ENCODE measurements at regions not wholly inside any gene's neighbourhood (a gene's known extent, or its start where the extent isn't known, plus 50 kb on each side); places are given as distances from the start of the nearest gene placed in this dataset.

DNA sequence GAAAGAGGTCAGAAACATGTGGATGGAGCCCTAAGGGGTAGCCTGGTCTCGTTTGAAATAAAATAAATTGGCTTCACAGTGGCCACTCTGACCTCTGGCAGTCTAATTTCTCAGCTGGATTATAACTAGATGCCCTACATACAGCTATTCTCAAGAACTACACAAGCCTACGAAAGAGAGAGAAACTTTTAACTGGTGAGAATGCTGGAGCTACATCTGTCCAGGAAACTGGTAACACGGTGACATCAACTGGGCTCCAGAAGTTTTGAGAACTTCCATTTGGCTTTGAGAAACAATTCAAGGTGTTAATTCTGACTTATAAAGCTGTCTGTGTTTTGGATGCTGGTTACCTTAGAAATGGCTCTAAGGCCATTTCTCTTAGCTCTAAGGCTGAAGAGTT lies 187.3 kb upstream of the TENT5A start:
- DNase-seq (ENCODE audit: low spot score in 2 of 2) = no peak
- Histone ChIP-seq H3K27me3 (no peaks in the 10 kb centered on the region), H3K36me3 (no peaks in the 10 kb centered on the region), H3K4me1 (no peaks in the 10 kb centered on the region), H3K9me3 (no peaks in the 10 kb centered on the region), H3K27ac (no peak overlapping the region), H3K4me3 (no peak overlapping the region)
- TF ChIP-seq, protein P1, sequence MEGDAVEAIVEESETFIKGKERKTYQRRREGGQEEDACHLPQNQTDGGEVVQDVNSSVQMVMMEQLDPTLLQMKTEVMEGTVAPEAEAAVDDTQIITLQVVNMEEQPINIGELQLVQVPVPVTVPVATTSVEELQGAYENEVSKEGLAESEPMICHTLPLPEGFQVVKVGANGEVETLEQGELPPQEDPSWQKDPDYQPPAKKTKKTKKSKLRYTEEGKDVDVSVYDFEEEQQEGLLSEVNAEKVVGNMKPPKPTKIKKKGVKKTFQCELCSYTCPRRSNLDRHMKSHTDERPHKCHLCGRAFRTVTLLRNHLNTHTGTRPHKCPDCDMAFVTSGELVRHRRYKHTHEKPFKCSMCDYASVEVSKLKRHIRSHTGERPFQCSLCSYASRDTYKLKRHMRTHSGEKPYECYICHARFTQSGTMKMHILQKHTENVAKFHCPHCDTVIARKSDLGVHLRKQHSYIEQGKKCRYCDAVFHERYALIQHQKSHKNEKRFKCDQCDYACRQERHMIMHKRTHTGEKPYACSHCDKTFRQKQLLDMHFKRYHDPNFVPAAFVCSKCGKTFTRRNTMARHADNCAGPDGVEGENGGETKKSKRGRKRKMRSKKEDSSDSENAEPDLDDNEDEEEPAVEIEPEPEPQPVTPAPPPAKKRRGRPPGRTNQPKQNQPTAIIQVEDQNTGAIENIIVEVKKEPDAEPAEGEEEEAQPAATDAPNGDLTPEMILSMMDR (IDR thresholded peaks at IDR 0.05) = no peak
- TF ChIP-seq POLR2AphosphoS5 (IDR thresholded peaks at IDR 0.05) = no peak
- intact Hi-C loops (cut with DNase I; ENCODE audit: low total_unique reads) = no loop called here

DNA sequence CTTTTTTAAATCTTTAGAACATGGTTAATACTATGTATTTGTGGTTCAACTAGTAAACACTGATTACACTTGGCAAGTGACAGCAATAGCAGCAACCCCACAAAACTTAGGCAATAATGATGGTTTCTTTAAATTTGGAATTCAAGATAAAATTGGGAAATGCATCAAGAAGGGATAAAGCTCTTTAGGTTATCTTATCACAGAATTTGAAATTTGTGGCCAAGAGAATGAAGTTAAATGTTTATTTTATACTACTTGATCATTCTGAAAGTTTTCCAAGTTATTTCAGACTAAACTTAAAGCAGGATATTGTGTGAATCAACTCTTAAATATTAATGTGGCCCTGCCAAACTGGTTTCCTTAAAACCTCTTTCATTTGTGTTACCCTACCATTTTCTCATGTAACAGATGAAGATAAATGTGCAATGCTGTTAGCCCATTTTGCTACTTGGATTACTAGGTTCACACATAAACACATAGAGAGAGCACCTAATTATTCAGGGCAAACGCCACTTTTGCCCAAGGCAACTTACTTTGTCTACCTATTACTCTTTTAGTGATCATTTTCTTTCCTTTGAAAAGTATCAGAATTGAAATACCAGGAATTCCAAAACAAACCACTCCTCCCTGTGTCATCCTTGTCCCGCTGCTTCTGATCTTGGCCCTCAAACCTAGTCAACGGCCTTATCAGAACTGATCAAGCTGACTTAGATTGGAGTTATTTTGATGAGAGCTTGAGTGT lies 186.7 kb upstream of the TENT5A start:
- Histone ChIP-seq H3K36me3 (no peaks in the 10 kb centered on the region), H3K4me3 (no peak overlapping the region), H3K27me3 (no peaks in the 10 kb centered on the region), H3K27ac (no peak overlapping the region), H3K9me3 (no peaks in the 10 kb centered on the region), H3K4me1 (no peaks in the 10 kb centered on the region)
- intact Hi-C loops (cut with DNase I; ENCODE audit: low total_unique reads) = no loop called here
- TF ChIP-seq, protein P1 (IDR thresholded peaks at IDR 0.05) = no peak
- TF ChIP-seq POLR2AphosphoS5 (IDR thresholded peaks at IDR 0.05) = no peak
- TF ChIP-seq POLR2A (IDR thresholded peaks at IDR 0.05) = no peak
- no peak for DNase-seq (ENCODE audit: low spot score in 2 of 2)

DNA sequence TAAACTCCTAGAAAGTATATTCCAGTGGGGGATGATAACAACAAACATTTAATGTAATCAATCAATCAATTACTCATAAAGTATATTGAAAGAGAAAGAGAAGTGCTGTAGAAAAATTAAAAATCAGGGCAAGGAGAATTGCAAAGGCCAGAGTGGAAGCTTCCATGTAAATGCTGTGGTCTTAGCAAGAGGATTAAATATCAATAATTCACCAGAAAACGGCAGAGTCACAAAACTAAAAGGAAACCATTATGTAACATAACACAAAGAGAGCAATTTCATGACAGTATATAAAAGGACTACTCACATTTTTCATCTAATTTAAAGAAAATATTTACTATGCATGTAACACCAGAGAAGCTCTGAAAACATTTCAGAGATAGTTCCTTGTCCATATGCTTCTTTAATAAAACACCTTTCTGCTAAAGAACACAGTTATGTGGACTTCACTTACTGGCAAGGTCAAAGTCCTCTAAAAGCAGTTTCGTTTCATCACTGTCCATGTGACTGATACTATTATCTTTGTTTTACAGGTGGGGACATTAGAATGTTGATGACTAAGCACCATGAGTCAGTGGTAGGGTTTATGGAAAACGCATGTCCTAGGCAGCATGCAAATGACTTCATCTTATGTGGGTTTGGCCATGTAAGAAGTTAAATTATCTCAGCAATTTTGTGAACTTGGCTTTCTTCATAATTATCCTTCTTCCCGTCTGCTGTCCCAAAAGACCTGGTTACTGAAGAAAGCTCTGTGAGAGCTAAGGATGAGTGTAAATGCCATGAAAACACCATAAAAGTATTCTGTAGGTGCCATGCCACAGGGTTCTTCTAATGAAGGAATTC lies 185.8 kb upstream of the TENT5A start:
- intact Hi-C loops (cut with DNase I; ENCODE audit: low total_unique reads) = no loop called here
- H3K9me3 ChIP-seq = no peaks in the 10 kb centered on the region
- H3K27me3 ChIP-seq = no peaks in the 10 kb centered on the region
- TF ChIP-seq POLR2A (IDR thresholded peaks at IDR 0.05) (no peak), POLR2AphosphoS5 (IDR thresholded peaks at IDR 0.05) (no peak)
- TF ChIP-seq, protein P1 (IDR thresholded peaks at IDR 0.05) = no peak
- H3K4me1 ChIP-seq = no peaks in the 10 kb centered on the region
- DNase-seq (ENCODE audit: low spot score in 2 of 2) = no peak
- H3K4me3 ChIP-seq = no peak overlapping the region
- peak overlapping the region in 1 of 2 donors; percentile 26 for H3K27ac ChIP-seq
- H3K36me3 ChIP-seq = no peaks in the 10 kb centered on the region

GRCh38 chr6:81937296-81937937 lies 184.9 kb upstream of the TENT5A start:
- H3K9me3 ChIP-seq = no peaks in the 10 kb centered on the region
- no peak for DNase-seq (ENCODE audit: low spot score in 2 of 2)
- intact Hi-C loops (cut with DNase I; ENCODE audit: low total_unique reads) = no loop called here
- H3K4me3 ChIP-seq = no peak overlapping the region
- H3K27ac ChIP-seq = peak overlapping the region; percentile 22 to 69
- H3K4me1 ChIP-seq = no peaks in the 10 kb centered on the region
- TF ChIP-seq, protein P1 (IDR thresholded peaks at IDR 0.05) = no peak
- TF ChIP-seq POLR2AphosphoS5 (IDR thresholded peaks at IDR 0.05) (no peak), POLR2A (IDR thresholded peaks at IDR 0.05) (no peak)
- no peaks in the 10 kb centered on the region for H3K27me3 ChIP-seq
- no peaks in the 10 kb centered on the region for H3K36me3 ChIP-seq

GRCh38 chr6:81934936-81935335 lies 182.5 kb upstream of the TENT5A start:
- H3K4me3 ChIP-seq = no peak overlapping the region
- intact Hi-C loops (cut with DNase I; ENCODE audit: low total_unique reads) = no loop called here
- no peaks in the 10 kb centered on the region for H3K27me3 ChIP-seq
- no peaks in the 10 kb centered on the region for H3K36me3 ChIP-seq
- no peaks in the 10 kb centered on the region for H3K4me1 ChIP-seq
- H3K9me3 ChIP-seq = no peaks in the 10 kb centered on the region
- H3K27ac ChIP-seq = no peak overlapping the region
- TF ChIP-seq POLR2A (IDR thresholded peaks at IDR 0.05) = no peak
- no peak for TF ChIP-seq POLR2AphosphoS5 (IDR thresholded peaks at IDR 0.05)
- TF ChIP-seq, protein P1 (IDR thresholded peaks at IDR 0.05) = no peak
- no peak for DNase-seq (ENCODE audit: low spot score in 2 of 2)
